ENCODE measurements at regions not wholly inside any gene's neighbourhood (a gene's known extent, or its start where the extent isn't known, plus 50 kb on each side); places are given as distances from the start of the nearest gene placed in this dataset.

DNA sequence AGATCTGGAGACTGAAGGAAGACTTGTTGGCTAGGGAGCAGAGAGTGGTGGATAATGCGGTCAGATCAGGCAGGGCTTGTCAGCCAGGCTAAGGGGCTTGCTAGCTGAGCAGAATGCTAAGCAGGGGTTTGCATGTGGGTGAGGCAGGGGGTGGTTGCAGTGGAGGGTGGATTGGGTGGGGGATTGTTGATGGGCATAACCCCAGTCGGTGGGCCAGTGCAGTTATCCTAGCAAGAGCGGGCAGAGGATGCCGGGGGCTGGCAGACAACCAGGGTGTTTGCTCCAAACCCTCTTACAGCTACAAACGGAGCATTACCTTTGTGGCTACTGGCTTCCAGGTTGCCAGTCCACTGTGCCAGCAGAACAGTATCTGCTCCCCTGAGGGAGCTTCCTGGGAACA lies 131.5 kb upstream of the LGALSL start:
- no peak for DNase-seq

DNA sequence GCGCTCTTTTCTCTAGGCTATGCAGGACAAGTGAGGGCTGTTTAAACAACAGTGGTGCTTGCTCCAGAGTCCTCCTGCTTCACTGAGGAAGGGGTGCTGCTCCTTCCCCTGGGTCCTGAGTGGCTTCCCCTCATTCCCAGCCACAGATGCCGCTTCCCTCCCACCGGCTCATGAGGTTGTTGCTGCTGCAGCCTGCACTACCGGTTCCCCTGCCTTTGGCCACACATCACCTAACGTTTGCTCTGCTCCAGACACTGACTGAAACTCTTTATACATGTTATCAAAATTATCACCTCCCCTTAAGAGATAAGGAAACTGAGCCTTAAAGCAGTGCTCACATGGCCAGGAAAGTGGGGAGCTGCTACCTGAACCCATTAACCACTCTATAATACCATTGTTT lies 130.8 kb upstream of the LGALSL start:
- DNase-seq, result no peak

DNA sequence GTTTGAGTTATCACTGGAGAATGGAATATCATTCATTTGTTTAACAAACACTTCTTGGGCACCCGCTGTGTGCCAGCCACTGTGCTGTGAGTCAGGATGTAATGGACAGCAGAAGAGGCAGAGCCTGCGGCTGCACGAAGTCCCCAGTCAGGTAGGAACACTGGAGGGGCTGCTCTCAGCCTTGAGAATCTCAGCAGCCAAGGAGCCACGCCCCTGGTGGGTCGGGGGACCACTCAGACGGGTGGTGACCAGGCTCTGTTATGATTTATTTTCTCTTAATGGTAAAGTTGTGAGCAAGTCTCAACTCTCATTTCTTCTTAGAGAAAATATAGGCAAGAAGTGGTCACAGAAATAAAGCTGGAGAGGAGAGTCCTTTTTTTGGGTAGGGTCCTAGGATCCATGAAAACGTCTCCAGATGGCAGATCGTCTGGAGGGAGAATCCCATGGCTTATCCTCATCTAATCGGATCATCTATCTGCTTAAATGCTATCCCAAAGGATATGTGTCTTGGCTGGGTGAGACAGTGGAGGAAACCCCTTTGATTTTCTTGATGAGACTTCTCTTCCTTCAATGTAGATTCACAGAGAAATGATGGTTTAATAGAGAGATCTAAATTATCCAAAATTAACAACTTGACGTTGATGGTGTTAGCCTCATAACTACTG lies 129.1 kb upstream of the LGALSL start:
- DNase-seq, result no peak

DNA sequence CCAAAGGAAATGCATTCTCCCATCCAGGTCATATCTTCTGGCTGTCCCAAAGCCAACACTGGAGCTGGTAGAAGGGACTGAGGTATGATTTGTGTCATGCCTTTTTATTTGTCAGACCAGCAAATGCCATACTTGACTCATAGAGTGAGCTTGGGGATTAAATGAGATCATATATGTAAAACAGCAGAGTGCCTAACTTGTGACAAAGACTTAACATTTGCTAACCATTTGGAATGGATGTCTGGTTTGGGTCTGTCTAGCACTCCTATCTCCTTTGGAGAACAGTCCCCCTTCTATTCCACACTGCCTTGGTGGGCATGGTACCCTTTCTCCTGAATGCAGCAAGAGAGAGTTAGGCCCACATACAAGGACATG lies 128.5 kb upstream of the LGALSL start:
- DNase-seq, result no peak

DNA sequence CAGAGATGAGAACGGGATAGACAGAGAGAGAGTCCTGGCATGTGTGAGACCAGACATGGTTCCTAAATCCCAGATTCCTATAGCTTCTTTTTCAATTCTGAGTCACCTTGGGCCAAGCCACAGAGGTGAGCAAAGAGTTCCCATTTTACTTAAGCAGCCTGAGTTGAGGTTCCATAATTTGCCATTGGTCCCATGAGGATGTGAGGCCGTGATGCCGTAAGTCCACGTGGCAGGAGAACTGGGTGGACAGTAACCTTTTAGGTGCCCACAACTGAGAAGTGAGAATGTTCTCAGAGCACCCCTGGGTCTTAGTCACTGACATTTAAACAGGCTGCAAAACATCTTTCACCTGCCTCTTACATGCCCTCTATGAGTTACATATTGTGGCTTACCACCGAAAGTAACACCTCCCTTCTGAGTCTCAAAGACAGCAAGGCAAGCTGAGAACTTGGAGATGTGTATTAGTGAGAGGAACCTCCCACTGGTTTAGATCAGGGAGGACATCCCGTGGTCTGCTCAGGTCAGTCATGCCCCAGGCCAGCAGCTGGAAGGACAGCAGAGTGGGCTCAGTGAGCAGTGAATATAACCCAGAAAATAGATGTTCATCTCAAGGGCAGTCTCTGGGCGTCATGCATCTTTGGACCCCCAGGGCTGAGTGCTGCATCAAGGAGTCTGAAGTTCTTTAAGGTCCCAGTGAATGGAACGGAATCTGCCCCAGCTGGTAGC lies 127.9 kb upstream of the LGALSL start:
- no peak for DNase-seq

DNA sequence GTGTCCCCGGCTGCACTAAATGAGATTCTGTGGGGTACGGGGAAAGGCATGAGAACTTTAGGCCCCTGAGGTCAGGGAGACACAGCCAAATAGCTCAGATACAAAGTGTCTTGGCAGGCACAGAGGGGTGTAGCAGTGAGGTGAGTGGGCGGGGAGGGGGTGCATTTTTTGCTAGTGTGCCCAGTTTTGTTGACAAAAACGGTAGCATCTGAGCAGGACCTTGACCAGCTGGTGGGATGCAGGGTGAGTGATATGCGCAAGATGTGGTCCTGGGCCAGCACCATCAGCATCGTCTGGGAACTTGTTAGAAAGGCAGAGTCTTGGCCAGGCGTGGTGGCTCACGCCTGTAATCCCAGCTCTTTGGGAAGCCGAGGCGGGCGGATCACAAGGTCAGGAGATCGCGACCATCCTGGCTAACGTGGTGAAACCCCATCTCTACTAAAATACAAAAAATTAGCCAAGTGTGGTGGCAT lies 127.3 kb upstream of the LGALSL start:
- DNase-seq, result no peak

DNA sequence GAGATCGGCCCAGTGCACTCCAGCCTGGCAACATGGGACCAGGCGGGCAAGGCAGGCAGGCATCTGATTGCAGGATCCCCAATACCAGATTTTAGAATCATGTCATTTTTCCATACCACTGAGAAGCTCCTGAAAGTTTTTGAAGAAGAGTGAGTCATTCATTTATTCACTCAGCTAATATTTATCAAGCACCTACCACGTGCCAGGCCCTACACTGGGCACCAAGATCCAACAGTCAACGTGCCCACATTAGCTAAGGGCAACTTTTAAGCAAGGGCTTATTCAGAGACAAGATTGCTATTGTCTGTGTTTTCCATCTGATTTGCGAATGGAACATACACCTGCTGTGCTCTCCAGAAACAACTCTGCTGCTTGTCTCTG lies 126.8 kb upstream of the LGALSL start:
- no peak for DNase-seq

DNA sequence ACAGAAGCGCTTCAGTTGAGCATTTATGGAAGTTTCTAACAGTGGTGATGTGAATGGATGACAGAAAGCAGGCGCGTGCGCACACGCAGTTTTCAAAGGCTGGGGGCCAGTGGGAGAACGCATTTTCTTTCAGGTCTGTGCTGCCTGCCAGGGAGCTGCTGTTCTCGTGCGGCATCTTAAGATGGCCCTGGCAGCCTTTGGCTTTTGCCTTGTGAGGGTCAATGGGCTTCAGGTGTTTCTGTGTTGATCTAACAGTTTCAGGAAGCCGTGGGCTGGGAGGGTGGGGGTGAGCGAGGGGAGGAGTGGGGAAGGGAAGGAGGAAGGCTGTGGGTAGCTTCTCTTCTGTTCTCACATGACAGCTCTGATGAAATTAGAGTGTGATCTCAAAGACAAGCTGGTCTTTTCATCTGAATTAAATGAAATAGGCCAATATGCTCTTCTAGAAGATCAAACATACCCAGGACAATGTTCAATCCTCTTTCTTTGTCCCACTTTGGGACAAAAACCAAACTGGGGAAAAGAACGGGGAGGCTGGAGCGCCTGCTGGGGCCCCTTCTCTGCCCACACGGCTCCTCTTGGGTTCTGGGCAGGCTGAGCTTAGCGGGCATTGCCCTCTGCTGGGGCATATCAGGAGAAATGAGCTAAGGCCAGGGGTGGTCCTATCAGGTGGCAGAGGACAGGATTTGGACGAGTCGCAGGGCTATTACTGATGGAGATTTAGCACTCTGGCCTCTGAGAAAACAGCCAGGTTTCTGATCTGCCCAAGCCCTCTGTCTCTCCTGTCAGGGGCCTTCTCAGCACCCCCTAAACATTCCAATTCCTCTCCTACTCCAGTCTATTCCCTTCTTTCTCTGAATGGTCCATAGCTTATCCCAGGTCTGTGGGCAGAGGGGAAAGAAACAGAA lies 126.2 kb upstream of the LGALSL start:
- DNase-seq, result peak; percentile 13

DNA sequence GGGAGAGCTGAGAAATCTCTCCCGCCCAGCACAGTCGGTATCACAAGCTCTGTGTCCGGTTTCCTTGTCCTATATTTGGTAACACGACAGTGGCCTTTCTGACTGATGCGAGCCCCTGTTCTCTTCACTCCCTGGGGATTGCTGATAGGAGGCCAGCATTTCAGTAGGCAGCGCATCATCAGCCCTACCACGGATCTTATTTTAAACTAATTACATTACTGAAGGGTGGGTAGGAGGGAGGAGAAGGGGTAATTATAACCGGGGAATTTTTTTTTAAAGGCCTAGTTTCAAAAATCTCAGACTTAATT lies 125.6 kb upstream of the LGALSL start:
- DNase-seq, result no peak

DNA sequence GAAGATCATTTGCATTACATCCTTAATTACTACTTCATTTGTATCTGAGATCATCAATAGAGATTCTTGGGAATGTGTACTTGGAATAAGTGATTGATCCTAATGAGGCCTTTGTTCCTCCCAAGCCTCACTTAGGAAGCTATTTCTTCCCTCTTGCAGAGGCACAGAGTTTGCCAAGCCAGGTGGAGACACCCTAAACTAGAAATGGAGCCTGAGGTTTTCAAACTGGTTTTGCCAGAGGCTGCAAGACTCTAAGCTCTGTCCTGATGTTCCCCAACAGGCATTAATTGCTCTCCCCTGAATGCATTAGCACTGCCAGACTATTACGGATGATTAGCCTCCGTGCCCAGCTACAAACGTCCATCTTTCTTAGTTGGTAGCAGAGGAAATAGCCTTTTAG lies 125.2 kb upstream of the LGALSL start:
- DNase-seq, result no peak

DNA sequence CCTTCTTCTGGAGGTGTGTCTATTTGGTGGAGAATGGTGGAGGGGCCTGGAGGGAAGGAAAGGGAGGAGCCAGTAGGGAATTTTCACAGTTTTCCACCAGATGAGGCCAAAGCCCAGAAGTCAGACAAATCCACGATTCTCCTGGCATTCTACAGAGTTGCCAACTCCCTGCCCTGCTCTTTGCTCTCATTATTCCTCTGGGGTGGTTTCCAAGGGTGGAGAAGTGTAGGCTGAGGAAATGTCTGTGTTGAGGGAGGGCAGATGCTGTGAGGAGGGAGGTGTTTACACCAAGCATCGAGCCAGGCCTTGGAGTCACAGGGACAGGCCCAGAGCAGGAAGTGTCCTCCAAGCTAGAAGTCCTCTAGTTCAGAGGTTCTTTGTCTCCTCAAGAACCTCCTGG lies 124.1 kb upstream of the LGALSL start:
- no peak for DNase-seq

DNA sequence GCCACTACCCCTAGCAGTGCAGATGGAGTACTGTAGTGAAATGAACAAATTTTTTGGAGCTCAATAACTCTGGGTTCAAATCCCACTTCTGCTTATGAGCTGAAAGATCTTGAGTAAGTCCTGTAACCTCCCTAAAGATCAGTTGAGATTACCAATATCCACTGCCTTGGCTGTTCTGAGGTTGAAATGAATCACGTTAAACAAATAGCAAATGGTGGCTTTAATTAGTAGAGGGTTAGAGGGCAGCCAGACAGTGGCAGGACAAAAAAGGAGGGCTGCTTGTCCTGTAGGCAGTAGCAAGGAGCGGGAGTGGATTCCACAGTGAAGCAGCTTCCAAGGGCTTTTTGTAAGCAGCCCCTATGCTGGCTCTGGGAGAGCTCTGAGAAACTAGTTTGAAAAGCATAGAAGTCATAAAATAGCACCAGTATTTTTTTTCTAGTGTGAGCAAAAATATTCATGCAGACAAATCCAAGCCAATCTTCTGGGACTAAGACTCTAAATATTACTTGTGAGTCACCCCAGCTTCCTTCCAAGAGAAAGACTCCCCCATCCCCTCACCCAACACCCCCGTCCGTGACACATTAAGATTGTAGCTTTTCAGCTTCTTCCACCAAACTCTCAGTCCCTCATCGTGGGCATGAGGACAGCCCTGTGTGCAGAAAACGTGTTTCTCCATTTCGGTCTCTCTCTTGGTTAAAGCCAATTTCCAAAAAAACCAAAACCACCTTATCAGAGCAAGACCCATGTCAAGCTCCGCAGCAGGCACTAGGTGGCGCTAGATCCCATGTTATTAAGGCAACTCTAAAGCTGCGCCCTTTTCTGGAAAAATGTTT lies 123.5 kb upstream of the LGALSL start:
- DNase-seq, result peak; percentile 48

DNA sequence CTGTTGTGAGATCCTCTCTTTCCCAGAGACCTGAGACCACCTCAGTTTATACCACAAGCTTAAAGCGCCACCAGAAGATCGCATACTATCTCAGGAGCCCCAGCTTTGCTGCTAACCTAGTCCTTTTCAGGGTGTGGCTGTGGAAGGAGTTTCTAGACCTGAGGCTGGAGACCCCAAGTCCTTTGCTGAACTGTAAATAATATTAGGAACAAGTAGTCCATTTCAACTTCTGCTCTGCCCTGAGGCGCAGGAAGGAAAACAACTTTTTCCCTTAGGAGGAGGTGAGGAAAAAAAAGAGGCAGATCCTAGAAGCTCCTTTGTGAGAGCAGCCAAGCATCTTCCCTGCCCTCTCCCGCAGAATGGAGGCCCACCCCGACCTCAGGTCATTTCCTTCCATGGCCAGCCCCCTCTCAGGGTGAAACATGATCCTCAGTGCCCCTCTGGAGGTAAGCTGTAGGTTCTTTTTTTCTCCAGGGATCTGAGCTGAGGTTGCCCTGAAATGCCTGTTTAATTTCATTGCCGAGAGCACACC lies 122.8 kb upstream of the LGALSL start:
- no peak for DNase-seq

DNA sequence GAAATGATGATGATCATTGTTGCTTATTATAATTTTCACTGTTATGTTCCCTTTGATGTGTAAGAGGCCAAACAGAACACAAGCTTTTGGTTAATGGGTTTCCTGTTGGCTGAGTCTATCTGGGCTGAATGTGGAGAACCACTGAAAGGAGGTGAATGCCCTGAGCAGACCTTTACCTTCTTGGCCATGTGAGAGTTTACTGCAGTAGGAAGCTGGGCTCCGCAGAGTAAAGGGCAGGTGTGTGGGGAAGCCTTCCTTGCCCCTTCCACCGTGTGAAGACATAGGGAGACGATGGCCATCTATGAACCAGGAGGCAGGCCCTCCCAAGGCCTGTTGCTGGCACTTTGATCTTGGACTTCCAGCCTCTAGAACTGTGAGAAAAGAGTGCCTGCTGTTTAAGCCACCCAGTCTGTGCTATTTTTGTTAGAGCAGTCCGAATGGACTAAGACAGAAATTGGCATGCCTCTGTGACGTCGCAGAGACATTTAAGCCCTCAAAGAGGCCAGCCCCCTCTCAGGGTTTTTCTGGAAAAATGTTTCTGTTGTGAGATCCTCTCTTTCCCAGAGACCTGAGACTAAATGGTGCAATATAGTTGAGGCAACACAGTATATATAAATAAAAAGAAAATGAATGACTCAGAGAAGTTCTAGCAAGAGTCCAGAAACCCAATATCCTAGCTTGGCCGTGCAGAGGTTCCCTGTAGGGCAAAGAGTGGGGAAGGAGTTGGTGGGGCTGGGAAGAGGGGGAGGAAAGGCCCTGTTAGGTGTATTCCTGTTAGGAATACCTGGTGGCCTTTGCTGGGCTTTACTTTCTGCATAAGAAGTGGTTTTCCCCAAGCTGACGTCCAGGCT lies 121.9 kb upstream of the LGALSL start:
- no peak for DNase-seq

DNA sequence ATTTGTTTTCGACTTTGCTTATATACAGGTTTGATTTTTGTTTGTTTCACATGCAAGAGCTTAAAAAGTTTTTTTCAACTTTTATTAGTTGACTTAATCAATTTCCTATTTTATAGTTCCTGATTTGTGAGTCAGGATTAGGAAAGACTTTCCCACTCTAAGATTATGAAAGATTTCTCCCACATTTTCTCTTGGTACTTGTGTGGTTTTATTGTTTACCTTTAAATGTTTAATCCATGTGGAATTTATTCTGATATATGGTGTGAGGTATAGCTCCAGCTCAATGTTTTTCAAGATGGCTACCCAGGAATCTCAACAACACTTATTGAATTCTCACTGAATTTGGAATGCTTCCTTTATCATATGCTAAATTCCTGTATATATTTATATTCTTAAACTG lies 117.8 kb upstream of the LGALSL start:
- DNase-seq, result no peak

DNA sequence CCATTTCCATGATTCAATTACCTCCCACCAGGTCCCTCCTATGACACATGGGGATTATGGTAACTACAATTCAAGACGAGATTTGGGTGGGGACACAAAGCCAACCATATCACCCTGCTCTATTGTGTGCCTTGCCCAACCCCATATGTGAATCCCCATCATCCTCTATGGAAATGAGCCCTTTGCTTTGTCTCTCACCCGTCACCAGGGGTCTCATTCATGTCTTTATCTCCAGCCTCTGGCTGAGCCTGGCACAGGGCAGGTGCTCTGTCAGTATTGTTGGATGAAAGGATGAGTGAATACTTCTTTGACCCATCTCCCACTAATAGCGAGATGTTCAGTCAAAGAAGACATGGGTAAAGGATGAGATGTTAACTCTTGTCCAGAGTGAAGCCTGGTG lies 116.6 kb upstream of the LGALSL start:
- no peak for DNase-seq

DNA sequence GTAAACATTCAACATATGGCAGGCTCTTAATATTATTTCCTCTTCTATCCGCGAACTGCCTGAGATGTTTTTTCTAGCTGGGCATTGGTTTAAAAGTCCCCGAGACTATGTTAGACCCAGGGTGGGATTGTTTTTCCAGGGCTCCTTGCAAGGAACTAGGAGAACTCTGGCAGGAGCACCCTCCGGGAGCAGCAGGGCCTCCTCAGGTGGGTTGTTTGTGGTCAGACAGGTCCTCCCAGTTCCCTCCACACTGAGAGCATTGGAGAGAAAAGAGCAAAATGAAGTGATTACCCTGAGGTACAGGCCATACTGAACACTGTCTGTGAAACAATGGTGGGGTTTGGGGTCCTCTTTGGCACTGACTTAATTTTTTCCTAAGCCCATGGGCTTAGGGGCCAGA lies 115.9 kb upstream of the LGALSL start:
- no peak for DNase-seq

DNA sequence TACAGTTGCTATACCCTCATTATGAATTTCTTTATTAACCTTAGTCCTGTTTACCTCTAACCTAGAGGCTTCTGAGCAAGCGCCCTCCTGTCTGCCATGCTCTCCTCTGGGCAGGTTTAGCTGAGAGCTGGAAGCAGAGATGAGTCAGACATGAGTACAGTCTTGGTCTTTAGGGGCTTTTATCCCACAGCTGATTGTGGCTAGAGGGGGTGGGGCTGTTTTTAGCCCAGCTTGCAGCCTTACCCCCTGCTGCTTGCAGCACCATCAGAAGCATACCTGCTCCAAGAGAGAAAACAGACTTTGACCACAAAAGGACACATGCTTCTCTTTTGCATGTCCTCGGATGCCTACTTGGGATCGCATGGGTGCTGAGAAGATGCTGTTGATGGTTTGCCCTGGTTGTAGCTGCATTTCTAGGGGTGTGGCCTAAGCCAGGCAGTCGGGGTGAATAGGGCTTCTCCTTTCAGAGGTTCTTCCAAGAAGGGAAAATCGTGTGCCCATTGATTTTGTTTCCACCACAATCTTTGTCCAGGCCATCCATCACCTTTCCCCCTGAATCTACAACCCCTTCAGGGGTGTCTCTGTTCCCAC lies 115.0 kb upstream of the LGALSL start:
- DNase-seq, result no peak

DNA sequence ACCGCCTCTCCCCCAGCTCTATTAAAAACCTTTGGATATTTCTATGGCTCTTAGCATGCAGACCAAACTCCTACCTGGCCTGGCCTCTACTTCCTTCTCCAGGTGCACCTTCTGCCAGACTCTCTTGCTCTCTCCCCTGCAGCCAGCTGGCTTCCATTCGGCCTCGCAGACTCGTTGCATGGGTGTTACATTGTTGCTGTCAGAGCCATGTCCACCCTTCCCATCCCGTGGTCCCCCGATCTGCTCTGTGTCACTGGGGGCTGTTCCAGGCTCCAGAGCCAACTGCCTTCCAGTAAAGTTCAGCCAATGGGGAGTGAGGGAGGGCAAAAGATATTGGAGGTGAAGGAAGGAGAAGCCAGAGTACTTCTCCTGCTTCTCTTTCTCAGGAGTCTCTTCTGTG lies 112.5 kb upstream of the LGALSL start:
- no peak for DNase-seq

DNA sequence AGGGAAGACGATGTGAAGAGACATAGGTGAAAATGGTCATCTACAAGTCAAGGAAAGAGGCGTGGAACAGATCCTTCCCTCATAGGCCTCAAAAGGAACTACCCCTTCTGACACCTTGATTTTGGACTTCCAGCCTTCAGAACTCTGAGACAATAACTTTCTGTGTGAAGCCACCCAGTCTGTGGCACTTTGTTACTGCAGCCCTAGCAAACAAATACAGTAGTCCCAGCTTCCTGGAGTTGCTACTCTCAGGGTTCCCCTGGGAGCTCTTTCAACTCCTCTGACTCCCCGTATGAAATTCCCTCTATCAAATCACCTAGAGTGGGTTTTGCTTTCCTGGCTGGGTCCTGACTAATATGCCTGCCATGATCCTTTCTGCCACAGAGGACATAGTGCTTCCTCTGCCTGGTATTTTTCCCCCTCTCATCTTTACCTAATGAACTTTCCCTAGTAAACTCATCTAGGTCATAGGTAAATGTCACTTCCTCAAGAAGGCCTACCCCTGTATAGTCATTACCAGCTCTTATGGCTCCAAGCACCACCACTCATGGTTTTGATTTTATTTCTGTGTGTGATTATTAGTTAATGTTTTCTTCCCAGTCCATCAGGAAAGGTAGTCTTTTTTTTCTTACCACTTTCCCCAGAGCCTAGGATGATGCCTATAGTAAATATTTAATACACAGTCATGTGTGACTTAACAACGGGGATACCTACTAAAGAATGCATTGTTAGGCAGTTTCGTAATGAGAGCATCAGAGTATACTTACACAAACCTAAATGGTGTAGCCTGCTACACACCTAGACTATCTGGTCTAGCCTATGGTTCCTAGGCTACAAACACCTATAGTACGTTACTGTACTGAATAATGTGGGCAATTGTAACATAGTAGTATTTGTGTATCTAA lies 111.5 kb upstream of the LGALSL start:
- no peak for DNase-seq

Data from GDM1 (cell line).